Transverse colon (tissue), 4 donors: ENCODE measurements at regions not wholly inside any gene's neighbourhood (a gene's known extent, or its start where the extent isn't known, plus 50 kb on each side); places are given as distances from the start of the nearest gene placed in this dataset.

Experiments
- POLR2A ChIP-seq: fragments of 450-650 bp; IDR thresholded peaks from one replicate; pipeline ENCODE4 v1.6.1; 2016; ENCODE audit warnings: antibody characterized with exemption, mild to moderate bottlenecking, moderate library complexity
- POLR2AphosphoS5 ChIP-seq, 3 donors: sonication (generic); formaldehyde crosslinking; IDR thresholded peaks; one replicate each; pipeline ENCODE4 v1.6.1; 2016; ENCODE audit warnings: antibody characterized with exemption in 3 of 3
- TF ChIP-seq, protein P1 (sequence below), 5 experiments: fragments of 200-600 bp in 3 of 5; fragments of 450-650 bp in 2 of 5; sonication (generic) in 3 of 5; IDR thresholded peaks; 1 replicate in 2 of 5; 2 replicates in 3 of 5; pipeline ENCODE4 v1.5.1; 2016 to 2017; ENCODE audit warnings: antibody characterized with exemption in 5 of 5, inconsistent platforms in 3 of 5, mild to moderate bottlenecking in 2 of 5, moderate library complexity in 1 of 5

DNA sequence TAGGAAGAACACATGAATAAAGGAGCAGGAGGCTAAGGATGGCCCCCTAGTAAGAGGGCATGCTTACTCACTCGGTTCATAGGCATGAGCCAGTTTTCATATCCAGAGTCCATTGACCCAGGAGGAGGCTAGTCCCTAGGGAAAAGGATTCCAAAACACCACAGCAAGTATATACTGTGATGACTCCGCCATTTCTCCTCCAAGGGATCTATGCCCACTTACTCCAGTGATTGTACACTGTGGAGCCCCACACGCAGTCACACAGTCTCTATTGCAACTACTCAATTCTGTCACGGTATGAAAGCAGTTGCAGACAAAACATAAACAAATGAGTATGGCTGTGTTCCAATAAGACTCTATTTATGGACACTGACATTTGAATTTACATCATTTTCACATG, 117.7 kb upstream of the ALDH1B1 start:
- TF ChIP-seq POLR2AphosphoS5 (IDR thresholded peaks at IDR 0.05) (no peak), POLR2A (no peak)
- TF ChIP-seq, protein P1, sequence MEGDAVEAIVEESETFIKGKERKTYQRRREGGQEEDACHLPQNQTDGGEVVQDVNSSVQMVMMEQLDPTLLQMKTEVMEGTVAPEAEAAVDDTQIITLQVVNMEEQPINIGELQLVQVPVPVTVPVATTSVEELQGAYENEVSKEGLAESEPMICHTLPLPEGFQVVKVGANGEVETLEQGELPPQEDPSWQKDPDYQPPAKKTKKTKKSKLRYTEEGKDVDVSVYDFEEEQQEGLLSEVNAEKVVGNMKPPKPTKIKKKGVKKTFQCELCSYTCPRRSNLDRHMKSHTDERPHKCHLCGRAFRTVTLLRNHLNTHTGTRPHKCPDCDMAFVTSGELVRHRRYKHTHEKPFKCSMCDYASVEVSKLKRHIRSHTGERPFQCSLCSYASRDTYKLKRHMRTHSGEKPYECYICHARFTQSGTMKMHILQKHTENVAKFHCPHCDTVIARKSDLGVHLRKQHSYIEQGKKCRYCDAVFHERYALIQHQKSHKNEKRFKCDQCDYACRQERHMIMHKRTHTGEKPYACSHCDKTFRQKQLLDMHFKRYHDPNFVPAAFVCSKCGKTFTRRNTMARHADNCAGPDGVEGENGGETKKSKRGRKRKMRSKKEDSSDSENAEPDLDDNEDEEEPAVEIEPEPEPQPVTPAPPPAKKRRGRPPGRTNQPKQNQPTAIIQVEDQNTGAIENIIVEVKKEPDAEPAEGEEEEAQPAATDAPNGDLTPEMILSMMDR (IDR thresholded peaks at IDR 0.05): no peak
